ENCODE measurements at regions not wholly inside any gene's neighbourhood (a gene's known extent, or its start where the extent isn't known, plus 50 kb on each side); places are given as distances from the start of the nearest gene placed in this dataset.

GRCh38 chr4:24664956-24665355, 80.6 kb upstream of the DHX15 start:
- intact Hi-C loops (cut with DNase I): no loop called here
- ATAC-seq (peak; percentile 93), DNase-seq (ENCODE audit: missing footprints) (no peak)

- DNase-seq (ENCODE audit: missing footprints) (no peak), ATAC-seq (no peak)
- intact Hi-C loops (cut with DNase I): no loop called here
Measured at GRCh38 chr4:24666316-24666715, 82.0 kb upstream of the DHX15 start.

GRCh38 chr4:24666816-24667477, 82.6 kb upstream of the DHX15 start:
- DNase-seq (ENCODE audit: missing footprints): no peak
- no peak for ATAC-seq
- intact Hi-C loops (cut with DNase I): no loop called here

GRCh38 chr4:24668956-24669355, 84.6 kb upstream of the DHX15 start:
- no peak for ATAC-seq
- no peak for DNase-seq (ENCODE audit: missing footprints)
- intact Hi-C loops (cut with DNase I): no loop called here

- ATAC-seq (no peak), DNase-seq (ENCODE audit: missing footprints) (no peak)
- intact Hi-C loops (cut with DNase I): no loop called here
Measured at GRCh38 chr4:24669751-24670150, 85.4 kb upstream of the DHX15 start.

- ATAC-seq: no peak
- no peak for DNase-seq (ENCODE audit: missing footprints)
- intact Hi-C loops (cut with DNase I): no loop called here
Measured at GRCh38 chr4:24671849-24672248, 87.5 kb upstream of the DHX15 start.

GRCh38 chr4:24672880-24673279, 88.5 kb upstream of the DHX15 start:
- DNase-seq (ENCODE audit: missing footprints): no peak
- intact Hi-C loops (cut with DNase I): no loop called here
- no peak for ATAC-seq

GRCh38 chr4:24674279-24674678, 89.9 kb upstream of the DHX15 start:
- ATAC-seq (no peak), DNase-seq (ENCODE audit: missing footprints) (no peak)
- intact Hi-C loops (cut with DNase I): no loop called here

- no peak for DNase-seq (ENCODE audit: missing footprints)
- ATAC-seq: no peak
- intact Hi-C loops (cut with DNase I): no loop called here
Measured at GRCh38 chr4:24675721-24676389, 91.5 kb upstream of the DHX15 start.

GRCh38 chr4:24677909-24678308, 93.6 kb upstream of the DHX15 start:
- DNase-seq (ENCODE audit: missing footprints) (no peak), ATAC-seq (no peak)
- intact Hi-C loops (cut with DNase I): no loop called here

GRCh38 chr4:24680746-24681448, 96.5 kb upstream of the DHX15 start:
- ATAC-seq (no peak), DNase-seq (ENCODE audit: missing footprints) (no peak)
- intact Hi-C loops (cut with DNase I): no loop called here

GRCh38 chr4:24683116-24683515, 98.8 kb upstream of the DHX15 start:
- ATAC-seq (no peak), DNase-seq (ENCODE audit: missing footprints) (no peak)
- intact Hi-C loops (cut with DNase I): no loop called here

- ATAC-seq: no peak
- DNase-seq (ENCODE audit: missing footprints): no peak
- intact Hi-C loops (cut with DNase I): loop anchor here (1.0 kb wide), 1 partner anchor 199 kb away; no protein-coding TSS in a partner anchor
Measured at GRCh38 chr4:24686866-24687692, 102.7 kb upstream of the DHX15 start.

- intact Hi-C loops (cut with DNase I): no loop called here
- ATAC-seq: no peak
- no peak for DNase-seq (ENCODE audit: missing footprints)
Measured at GRCh38 chr4:24688453-24688852, 104.1 kb upstream of the DHX15 start.

- ATAC-seq (no peak), DNase-seq (ENCODE audit: missing footprints) (no peak)
- intact Hi-C loops (cut with DNase I): no loop called here
Measured at GRCh38 chr4:24689212-24689611, 104.9 kb upstream of the DHX15 start.

- ATAC-seq (peak; percentile 84), DNase-seq (ENCODE audit: missing footprints) (no peak)
- intact Hi-C loops (cut with DNase I): no loop called here
Measured at GRCh38 chr4:24690436-24690835, 104.9 kb upstream of the SOD3 start.

- no peak for ATAC-seq
- intact Hi-C loops (cut with DNase I): no loop called here
Measured at GRCh38 chr4:24693636-24694035, 101.7 kb upstream of the SOD3 start.

GRCh38 chr4:24700118-24700517, 95.3 kb upstream of the SOD3 start:
- ATAC-seq: no peak
- no peak for DNase-seq (ENCODE audit: missing footprints)
- intact Hi-C loops (cut with DNase I): no loop called here

More at GRCh38 chr4:24693636-24694035, 101.7 kb upstream of the SOD3 start:
- no peak for DNase-seq (ENCODE audit: missing footprints)

GRCh38 chr4:24701683-24702082, 93.7 kb upstream of the SOD3 start:
- intact Hi-C loops (cut with DNase I): no loop called here
- DNase-seq (ENCODE audit: missing footprints): no peak
- no peak for ATAC-seq

Measured in Right ventricle myocardium inferior (tissue), 1 donor.